PC-3 (cell line): ENCODE measurements at regions not wholly inside any gene's neighbourhood (a gene's known extent, or its start where the extent isn't known, plus 50 kb on each side); places are given as distances from the start of the nearest gene placed in this dataset.

Experiments
- ATAC-seq: fragments of 200-7000 bp; cut with Tn5 transposase; 2 replicates; pipeline ENCODE4 v1.9.1; 2020; ENCODE audit warnings: mild to moderate bottlenecking, moderate library complexity
- BruUV-seq: library from RNA; stranded (reverse); fragments of 400-500 nt; replicated peaks from 2 replicates; lab custom pipeline; 2021; lab: Mats Ljungman, UMichigan
- CTCF ChIA-PET: fragments of 300-600 bp; sonication (Branson Sonifier 250); formaldehyde crosslinking; loops from one replicate; lab custom pipeline; 2022; ENCODE audit warnings: antibody characterized with exemption; lab: Charles Lee
- POLR2A ChIA-PET: fragments of 300-600 bp; sonication (Branson Sonifier 250); formaldehyde crosslinking; loops from one replicate; lab custom pipeline; 2022; ENCODE audit warnings: antibody characterized with exemption; ENCODE audit not compliant: unreplicated experiment; lab: Charles Lee
- DNase-seq: peaks from one replicate; pipeline ENCODE4 v3.0.0-alpha.2; 2015
- H2AFZ ChIP-seq: fragments of 300-600 bp; sonication (generic); 2 replicates; pipeline ENCODE4 v1.6.0; 2016; ENCODE audit warnings: antibody characterized with exemption, low read length
- H3F3A ChIP-seq: fragments of 300-600 bp; sonication (generic); one replicate; pipeline ENCODE4 v1.6.0; 2017; ENCODE audit warnings: antibody characterized with exemption, low read length, control low read depth, mild to moderate bottlenecking; ENCODE audit not compliant: unreplicated experiment
- H3K27ac ChIP-seq: fragments of 300-600 bp; sonication (generic); 2 replicates; pipeline ENCODE4 v1.5.1; 2016; ENCODE audit warnings: mild to moderate bottlenecking, low read length
- H3K27me3 ChIP-seq: fragments of 300-600 bp; sonication (generic); 2 replicates; pipeline ENCODE4 v1.6.1; 2016; ENCODE audit warnings: low read length, mixed read lengths
- H3K36me3 ChIP-seq: fragments of 300-600 bp; sonication (generic); 2 replicates; pipeline ENCODE4 v1.6.1; 2016; ENCODE audit warnings: low read depth, mixed run types, low read length, mixed read lengths
- H3K4me1 ChIP-seq: fragments of 300-600 bp; sonication (generic); 2 replicates; pipeline ENCODE4 v1.5.1; 2016; ENCODE audit warnings: low read length; ENCODE audit not compliant: insufficient read depth
- H3K4me2 ChIP-seq: fragments of 300-600 bp; sonication (generic); 2 replicates; pipeline ENCODE4 v1.6.0; 2016; ENCODE audit warnings: low read length
- H3K4me3 ChIP-seq: fragments of 300-600 bp; sonication (generic); 2 replicates; pipeline ENCODE4 v1.5.1; 2016; ENCODE audit warnings: mild to moderate bottlenecking, low read length, mixed read lengths
- H3K79me2 ChIP-seq: fragments of 300-600 bp; sonication (generic); 2 replicates; pipeline ENCODE4 v1.6.1; 2017; ENCODE audit warnings: low read length, mixed read lengths
- H3K9ac ChIP-seq: fragments of 300-600 bp; sonication (generic); 2 replicates; pipeline ENCODE4 v1.6.0; 2016; ENCODE audit warnings: mild to moderate bottlenecking, low read length
- H3K9me2 ChIP-seq: fragments of 300-600 bp; sonication (generic); replicated peaks from 2 replicates; pipeline ENCODE4 v1.6.1; 2016; ENCODE audit warnings: mixed run types, low read length, mixed read lengths
- H3K9me3 ChIP-seq: fragments of 300-600 bp; sonication (generic); 2 replicates; pipeline ENCODE4 v1.6.1; 2016; ENCODE audit warnings: low read length, mixed read lengths
- H4K20me1 ChIP-seq: fragments of 300-600 bp; sonication (generic); 2 replicates; pipeline ENCODE4 v1.6.1; 2016; ENCODE audit warnings: low read length, mixed read lengths
- EZH2 ChIP-seq: fragments of 300-600 bp; sonication (generic); IDR thresholded peaks from one replicate; pipeline ENCODE4 v1.6.1; 2017; ENCODE audit warnings: antibody characterized with exemption, mild to moderate bottlenecking, low read length; ENCODE audit not compliant: unreplicated experiment
- EZH2phosphoT487 ChIP-seq: fragments of 300-600 bp; sonication (generic); IDR thresholded peaks from 2 replicates; pipeline ENCODE4 v1.6.1; 2018; ENCODE audit warnings: mild to moderate bottlenecking, antibody characterized with exemption, low read length, borderline replicate concordance
- intact Hi-C: fragments of 100-400 bp; cut with micrococcal nuclease; formaldehyde crosslinking; loops from 2 replicates; pipeline ENCODE4 v1.9.0; 2023
- TF ChIP-seq, protein P1 (sequence below): fragments of 300-600 bp; sonication (generic); conservative IDR thresholded peaks from 2 replicates; pipeline ENCODE4 v1.5.1; 2017; ENCODE audit warnings: antibody characterized with exemption, low read depth, mild to moderate bottlenecking, low read length

DNA sequence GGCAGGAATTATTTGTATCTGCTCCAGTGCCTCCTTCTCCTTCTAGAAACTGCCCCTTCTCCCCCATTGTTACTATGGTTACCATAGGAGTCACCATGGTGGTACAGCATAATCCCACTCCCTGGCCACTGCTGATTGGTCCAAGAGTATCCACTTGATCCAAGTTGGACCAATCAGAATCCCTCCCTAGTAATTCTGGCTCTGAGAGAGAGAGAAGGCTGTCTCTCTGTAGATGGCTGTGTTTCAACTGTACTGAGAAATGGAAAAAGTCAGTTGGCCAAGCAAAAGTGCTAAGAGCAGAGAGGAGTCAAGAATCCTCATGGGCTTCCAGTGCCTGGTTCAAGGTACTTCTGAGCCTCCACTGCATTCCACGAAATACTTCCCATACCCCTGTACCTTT, 120.6 kb upstream of the SPATA12 start:
- H4K20me1 ChIP-seq = no peaks in the 10 kb centered on the region
- no peaks in the 10 kb centered on the region for H3K36me3 ChIP-seq
- no peaks in the 10 kb centered on the region for H3K27me3 ChIP-seq
- H3K4me2 ChIP-seq = no peak overlapping the region
- no peaks in the 10 kb centered on the region for H3K9me3 ChIP-seq
- no peak overlapping the region for H3K27ac ChIP-seq
- H3K9ac ChIP-seq = no peak overlapping the region
- TF ChIP-seq EZH2 (no peak), EZH2phosphoT487 (no peak)
- TF ChIP-seq, protein P1, sequence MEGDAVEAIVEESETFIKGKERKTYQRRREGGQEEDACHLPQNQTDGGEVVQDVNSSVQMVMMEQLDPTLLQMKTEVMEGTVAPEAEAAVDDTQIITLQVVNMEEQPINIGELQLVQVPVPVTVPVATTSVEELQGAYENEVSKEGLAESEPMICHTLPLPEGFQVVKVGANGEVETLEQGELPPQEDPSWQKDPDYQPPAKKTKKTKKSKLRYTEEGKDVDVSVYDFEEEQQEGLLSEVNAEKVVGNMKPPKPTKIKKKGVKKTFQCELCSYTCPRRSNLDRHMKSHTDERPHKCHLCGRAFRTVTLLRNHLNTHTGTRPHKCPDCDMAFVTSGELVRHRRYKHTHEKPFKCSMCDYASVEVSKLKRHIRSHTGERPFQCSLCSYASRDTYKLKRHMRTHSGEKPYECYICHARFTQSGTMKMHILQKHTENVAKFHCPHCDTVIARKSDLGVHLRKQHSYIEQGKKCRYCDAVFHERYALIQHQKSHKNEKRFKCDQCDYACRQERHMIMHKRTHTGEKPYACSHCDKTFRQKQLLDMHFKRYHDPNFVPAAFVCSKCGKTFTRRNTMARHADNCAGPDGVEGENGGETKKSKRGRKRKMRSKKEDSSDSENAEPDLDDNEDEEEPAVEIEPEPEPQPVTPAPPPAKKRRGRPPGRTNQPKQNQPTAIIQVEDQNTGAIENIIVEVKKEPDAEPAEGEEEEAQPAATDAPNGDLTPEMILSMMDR = no peak
- ATAC-seq = no peak
- H3K4me3 ChIP-seq = no peak overlapping the region
- no peak for DNase-seq
- BruUV-seq = no TSS peak
- ChIA-PET CTCF (no interaction called here), POLR2A (no interaction called here)
- no peaks in the 10 kb centered on the region for H3F3A ChIP-seq
- H3K9me2 ChIP-seq = no peaks in the 10 kb centered on the region
- peaks cover 4% of the 10 kb centered on the region; the same call in 1 of the 2 replicates for H3K4me1 ChIP-seq
- intact Hi-C loops = no loop called here
- H3K79me2 ChIP-seq = no peaks in the 10 kb centered on the region
- no peak overlapping the region for H2AFZ ChIP-seq

GRCh38 chr3:56938530-56938929, 121.9 kb upstream of the SPATA12 start:
- TF ChIP-seq, protein P1 = no peak
- no peak for TF ChIP-seq EZH2
- TF ChIP-seq EZH2phosphoT487 = no peak
- Histone ChIP-seq H4K20me1 (no peaks in the 10 kb centered on the region), H3K9me3 (no peaks in the 10 kb centered on the region), H3K27me3 (no peaks in the 10 kb centered on the region), H3F3A (no peaks in the 10 kb centered on the region), H3K36me3 (no peaks in the 10 kb centered on the region), H3K4me2 (no peak overlapping the region), H3K4me3 (no peak overlapping the region), H3K27ac (no peak overlapping the region), H3K79me2 (no peaks in the 10 kb centered on the region), H3K9me2 (no peaks in the 10 kb centered on the region), H3K9ac (no peak overlapping the region), H3K4me1 (peaks cover 4% of the 10 kb centered on the region; the same call in 1 of the 2 replicates), H2AFZ (no peak overlapping the region)
- intact Hi-C loops = no loop called here
- DNase-seq (no peak), ATAC-seq (no peak)
- POLR2A ChIA-PET = no interaction called here
- no TSS peak for BruUV-seq
- CTCF ChIA-PET = no interaction called here

- Histone ChIP-seq H3K27me3 (no peaks in the 10 kb centered on the region), H3K36me3 (no peaks in the 10 kb centered on the region), H4K20me1 (no peaks in the 10 kb centered on the region), H3K4me1 (peaks cover 4% of the 10 kb centered on the region; the same call in 1 of the 2 replicates), H2AFZ (no peak overlapping the region), H3K9ac (no peak overlapping the region), H3K4me2 (no peak overlapping the region), H3K4me3 (no peak overlapping the region), H3K9me3 (no peaks in the 10 kb centered on the region), H3K27ac (no peak overlapping the region), H3K79me2 (no peaks in the 10 kb centered on the region), H3K9me2 (no peaks in the 10 kb centered on the region), H3F3A (no peaks in the 10 kb centered on the region)
- ChIA-PET POLR2A (no interaction called here), CTCF (no interaction called here)
- TF ChIP-seq EZH2phosphoT487 (no peak), EZH2 (no peak)
- TF ChIP-seq, protein P1 = no peak
- DNase-seq (no peak), ATAC-seq (no peak)
- intact Hi-C loops = no loop called here
- no TSS peak for BruUV-seq
Observed at GRCh38 chr3:56937580-56937979, 122.9 kb upstream of the SPATA12 start.
